H1 (cell line): ENCODE measurements at regions not wholly inside any gene's neighbourhood (a gene's known extent, or its start where the extent isn't known, plus 50 kb on each side); places are given as distances from the start of the nearest gene placed in this dataset.

Source experiments
- CTCF ChIA-PET: fragments of 300-600 bp; sonication (Branson Sonifier 250); formaldehyde crosslinking; loops from one replicate; lab custom pipeline; 2021; ENCODE audit not compliant: partially characterized antibody; lab: Charles Lee
- POLR2A ChIA-PET: fragments of 300-600 bp; sonication (Branson Sonifier 250); formaldehyde crosslinking; loops from one replicate; lab custom pipeline; 2021; ENCODE audit warnings: inconsistent platforms; ENCODE audit not compliant: partially characterized antibody; lab: Charles Lee
- DNase-seq, 2 experiments: peaks; one replicate each; pipeline versions ENCODE4 v3.0.0 to v3.0.0-alpha.2; 2010 to 2022; ENCODE audit warnings: low spot score in 2 of 2, low read depth in 1 of 2, mixed read lengths in 1 of 2
- FAIRE-seq: peaks from 2 replicates; lab custom pipeline; 2011; peaks lifted over from hg19 to GRCh38; lab: Jason Lieb, UNC
- H2AFZ ChIP-seq: 2 replicates; pipeline ENCODE4 v1.8.1; 2012; ENCODE audit warnings: low read length, inconsistent platforms
- H2AK5ac ChIP-seq: 2 replicates; pipeline ENCODE4 v1.6.1; 2013; ENCODE audit warnings: low read depth, low read length
- H2BK120ac ChIP-seq: replicated peaks from 2 replicates; pipeline ENCODE3; 2013; ENCODE audit warnings: low read depth, low read length, inconsistent platforms
- H2BK12ac ChIP-seq: 2 replicates; pipeline ENCODE4 v1.6.1; 2013; ENCODE audit warnings: low read depth, low read length
- H2BK15ac ChIP-seq: 2 replicates; pipeline ENCODE4 v1.6.1; 2013; ENCODE audit warnings: low read length
- H2BK20ac ChIP-seq: 2 replicates; pipeline ENCODE4 v1.6.1; 2013; ENCODE audit warnings: low read length
- H2BK5ac ChIP-seq: 2 replicates; pipeline ENCODE4 v1.6.1; 2013; ENCODE audit warnings: low read depth, low read length
- H3K14ac ChIP-seq: 2 replicates; pipeline ENCODE4 v1.6.1; 2013; ENCODE audit warnings: inconsistent platforms; ENCODE audit not compliant: insufficient read length
- H3K18ac ChIP-seq: 2 replicates; pipeline ENCODE4 v1.6.1; 2013; ENCODE audit warnings: low read length; ENCODE audit errors: extremely low read depth
- H3K23ac ChIP-seq: 2 replicates; pipeline ENCODE4 v1.6.1; 2013; ENCODE audit warnings: inconsistent platforms; ENCODE audit not compliant: insufficient read length
- H3K23me2 ChIP-seq: 2 replicates; pipeline ENCODE4 v1.6.1; 2013; ENCODE audit warnings: low read depth, low read length
- H3K27ac ChIP-seq: 2 replicates; pipeline ENCODE4 v1.6.1; 2011; ENCODE audit warnings: low read depth, low read length, inconsistent platforms
- H3K27me3 ChIP-seq, 4 experiments: replicated peaks in 1 of 4; 1 replicate in 1 of 4; 2 replicates in 3 of 4; pipeline versions ENCODE4 v1.6.1 to v1.8.1; 2011 to 2013; ENCODE audit warnings: low read length in 3 of 4, mild to moderate bottlenecking in 3 of 4, inconsistent platforms in 2 of 4, mixed read lengths in 2 of 4, moderate library complexity in 1 of 4; ENCODE audit not compliant: control insufficient read depth in 3 of 4, insufficient read depth in 3 of 4; ENCODE audit errors: extremely low read depth in 1 of 4
- H3K36me3 ChIP-seq, 4 experiments: 2 replicates each; pipeline versions ENCODE4 v1.6.1 to v1.8.1; 2011 to 2013; ENCODE audit warnings: mild to moderate bottlenecking in 4 of 4, low read length in 3 of 4, moderate library complexity in 2 of 4, control low read depth in 1 of 4, inconsistent platforms in 1 of 4; ENCODE audit not compliant: insufficient read depth in 4 of 4, control insufficient read depth in 2 of 4
- H3K4ac ChIP-seq: replicated peaks from 2 replicates; pipeline ENCODE3; 2013; ENCODE audit warnings: low read length, low read depth, mixed read lengths, inconsistent platforms; ENCODE audit not compliant: insufficient read length
- H3K4me1 ChIP-seq, 4 experiments: replicated peaks in 1 of 4; 1 replicate in 1 of 4; 2 replicates in 3 of 4; pipeline versions ENCODE4 v1.6.1 to v1.8.1; 2011 to 2013; ENCODE audit warnings: low read length in 3 of 4, inconsistent platforms in 2 of 4, mixed read lengths in 1 of 4; ENCODE audit not compliant: insufficient read depth in 4 of 4, control insufficient read depth in 3 of 4
- H3K4me2 ChIP-seq, 2 experiments: 2 replicates each; pipeline versions ENCODE4 v1.6.1 to v1.8.1; 2011 to 2013; ENCODE audit warnings: low read depth in 2 of 2, low read length in 2 of 2, control low read depth in 1 of 2, inconsistent platforms in 1 of 2, mild to moderate bottlenecking in 1 of 2; ENCODE audit not compliant: insufficient read depth in 1 of 2
- H3K4me3 ChIP-seq, 4 experiments: fragments of 200-600, 300-600 bp in 1 of 4; sonication (generic), shearing (Covaris generic), sonication (Bioruptor Twin) in 1 of 4; 2 replicates each; pipeline versions ENCODE4 v1.5.1 to v1.8.1; 2011 to 2016; ENCODE audit warnings: low read length in 4 of 4, low read depth in 3 of 4, control low read depth in 2 of 4, inconsistent platforms in 2 of 4, mild to moderate bottlenecking in 2 of 4, mixed read lengths in 1 of 4, moderate library complexity in 1 of 4; ENCODE audit not compliant: insufficient read depth in 2 of 4; ENCODE audit errors: extremely low read depth in 1 of 4
- H3K56ac ChIP-seq: replicated peaks from 2 replicates; pipeline ENCODE3; 2013; ENCODE audit warnings: low read depth, mild to moderate bottlenecking, mixed read lengths, low read length, inconsistent platforms; ENCODE audit not compliant: insufficient read length
- H3K79me1 ChIP-seq: 2 replicates; pipeline ENCODE4 v1.6.1; 2013; ENCODE audit warnings: low read depth, low read length, control low read depth
- H3K79me2 ChIP-seq, 2 experiments: 2 replicates each; pipeline versions ENCODE4 v1.6.1 to v1.8.1; 2012 to 2013; ENCODE audit warnings: low read length in 2 of 2, mild to moderate bottlenecking in 2 of 2, inconsistent platforms in 1 of 2; ENCODE audit not compliant: insufficient read depth in 2 of 2, control insufficient read depth in 1 of 2
- H3K9ac ChIP-seq, 4 experiments: replicated peaks in 1 of 4; 1 replicate in 1 of 4; 2 replicates in 3 of 4; pipeline versions ENCODE4 v1.6.1 to v1.8.1; 2011 to 2013; ENCODE audit warnings: low read depth in 3 of 4, low read length in 3 of 4, control low read depth in 2 of 4, mild to moderate bottlenecking in 2 of 4, moderate library complexity in 2 of 4, inconsistent platforms in 1 of 4; ENCODE audit errors: extremely low read depth in 1 of 4
- H3K9me3 ChIP-seq, 2 experiments: 2 replicates each; pipeline versions ENCODE4 v1.6.1 to v1.8.1; 2012 to 2013; ENCODE audit warnings: mild to moderate bottlenecking in 2 of 2, moderate library complexity in 2 of 2, control low read depth in 1 of 2, inconsistent platforms in 1 of 2, low read depth in 1 of 2, low read length in 1 of 2, mixed read lengths in 1 of 2; ENCODE audit not compliant: insufficient read depth in 2 of 2
- H4K20me1 ChIP-seq, 2 experiments: replicated peaks in 1 of 2; 2 replicates each; pipeline versions ENCODE3 to v1.8.1; 2011 to 2013; ENCODE audit warnings: inconsistent platforms in 2 of 2, low read length in 2 of 2, mild to moderate bottlenecking in 1 of 2; ENCODE audit not compliant: insufficient read depth in 2 of 2, control insufficient read depth in 1 of 2
- H4K5ac ChIP-seq: 2 replicates; pipeline ENCODE4 v1.6.1; 2013; ENCODE audit warnings: low read length, low read depth, mixed read lengths, inconsistent platforms; ENCODE audit not compliant: insufficient read length
- H4K8ac ChIP-seq: 2 replicates; pipeline ENCODE4 v1.8.0; 2013; ENCODE audit warnings: mild to moderate bottlenecking, moderate library complexity, low read length, inconsistent platforms; ENCODE audit not compliant: insufficient read depth; ENCODE audit errors: extremely low read depth
- H4K91ac ChIP-seq: replicated peaks from 2 replicates; pipeline ENCODE3; 2013; ENCODE audit warnings: low read length, mixed read lengths, inconsistent platforms; ENCODE audit not compliant: insufficient read length
- ATF3 ChIP-seq: IDR thresholded peaks from 2 replicates; pipeline ENCODE4 v1.6.1; 2011; ENCODE audit warnings: low read depth, mild to moderate bottlenecking, low read length; ENCODE audit not compliant: insufficient read depth
- SUZ12 ChIP-seq: fragments of 200-600 bp; sonication (generic); IDR thresholded peaks from 2 replicates; pipeline ENCODE4 v1.6.1; 2012; ENCODE audit warnings: mild to moderate bottlenecking, inconsistent platforms, low read length, moderate library complexity, mixed read lengths
- TBP ChIP-seq: IDR thresholded peaks from 2 replicates; pipeline ENCODE4 v1.6.1; 2011; ENCODE audit warnings: low read depth, low read length, improper control_type of control experiment
- WGBS, 2 experiments: shearing (Covaris generic) in 1 of 2; methylation state at CpG; one replicate each; pipeline versions ENCODE4 v1.1.6 to v1.1.7; 2013 to 2015; ENCODE audit warnings: low lambda C conversion rate in 2 of 2, mixed read lengths in 2 of 2, inconsistent platforms in 1 of 2, low coverage in 1 of 2, missing lambda C conversion rate in 1 of 2; ENCODE audit not compliant: insufficient replicate concordance in 2 of 2, insufficient coverage in 1 of 2, insufficient read length in 1 of 2; ENCODE audit errors: extremely low coverage in 1 of 2, missing lambda C conversion rate in 1 of 2; 5-methylcytosine and 5-hydroxymethylcytosine counted together

DNA sequence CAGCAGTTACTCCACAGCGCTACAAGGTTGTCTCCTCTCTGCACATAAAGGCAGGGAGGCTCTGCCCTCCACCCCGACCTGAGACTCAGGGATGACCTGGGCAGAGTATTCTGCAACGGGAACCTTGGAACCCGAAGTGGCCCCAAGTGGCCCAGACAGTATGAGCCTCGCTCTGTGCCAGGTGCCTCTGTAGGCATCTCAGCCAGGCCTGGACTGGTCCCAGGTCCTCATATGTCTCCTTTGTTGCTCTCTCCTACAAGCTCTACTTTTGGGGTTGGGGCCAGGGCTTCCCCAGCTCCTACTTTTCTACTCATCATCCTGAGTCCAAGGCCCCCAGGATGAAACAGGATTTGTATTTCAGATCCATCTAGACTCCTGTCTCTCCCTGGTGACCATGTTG, 241.5 kb upstream of the PRSS1 start:
- ChIA-PET POLR2A (no interaction called here), CTCF (interaction anchor here (0.6 to 19.7 kb wide), 13 partner anchors 8 to 860 kb away, joined by 3 to 514 read pairs (median 3); no protein-coding TSS in a partner anchor)
- H3K4me2 ChIP-seq = no peak overlapping the region
- H3K23me2 ChIP-seq = no peaks in the 10 kb centered on the region
- no peak overlapping the region for H3K23ac ChIP-seq
- no peak overlapping the region for H4K91ac ChIP-seq
- WGBS, 2 experiments = 85% methylated on average over 5 of the region's 5 CpGs; no CpG with 5 or more reads in 1 of the 2 experiments
- no peak for DNase-seq
- no peak overlapping the region for H2BK120ac ChIP-seq
- no peak overlapping the region for H4K5ac ChIP-seq
- H2AFZ ChIP-seq = no peak overlapping the region
- H3K4me3 ChIP-seq = no peak overlapping the region
- H3K79me2 ChIP-seq = no peaks in the 10 kb centered on the region
- H3K18ac ChIP-seq = no peak overlapping the region
- no peaks in the 10 kb centered on the region for H4K20me1 ChIP-seq
- H3K27ac ChIP-seq = no peak overlapping the region
- no peak overlapping the region for H2BK20ac ChIP-seq
- H3K4me1 ChIP-seq = no peaks in the 10 kb centered on the region
- no peak overlapping the region for H2AK5ac ChIP-seq
- H3K9me3 ChIP-seq = no peaks in the 10 kb centered on the region
- no peak overlapping the region for H2BK5ac ChIP-seq
- FAIRE-seq = no peak
- H4K8ac ChIP-seq = no peak overlapping the region
- H3K4ac ChIP-seq = no peak overlapping the region
- H3K9ac ChIP-seq = no peak overlapping the region
- H3K56ac ChIP-seq = no peak overlapping the region
- H3K14ac ChIP-seq = no peak overlapping the region
- no peak overlapping the region for H2BK12ac ChIP-seq
- no peaks in the 10 kb centered on the region for H3K27me3 ChIP-seq
- H3K36me3 ChIP-seq = no peaks in the 10 kb centered on the region
- H3K79me1 ChIP-seq = no peaks in the 10 kb centered on the region
- H2BK15ac ChIP-seq = no peak overlapping the region
- TF ChIP-seq TBP (no peak), SUZ12 (no peak), ATF3 (no peak)
